SK-N-SH (cell line): ENCODE measurements at regions not wholly inside any gene's neighbourhood (a gene's known extent, or its start where the extent isn't known, plus 50 kb on each side); places are given as distances from the start of the nearest gene placed in this dataset.
A peak's percentile ranks its signal among the peaks of the same experiment; 100 is the strongest.

ENCODE experiments used
- CTCF ChIA-PET: fragments of 300-600, 350-600 bp; formaldehyde crosslinking; extraction: SDS; loops from one replicate; lab custom pipeline; 2021; lab: Yijun Ruan, JAX
- POLR2A ChIA-PET: fragments of 350-600 bp; sonication (Branson Sonifier 250); formaldehyde crosslinking; extraction: SDS; loops from one replicate; lab custom pipeline; 2020; ENCODE audit warnings: antibody characterized with exemption, inconsistent platforms; lab: Yijun Ruan, JAX
- DNase-seq: peaks from one replicate; pipeline ENCODE4 v3.0.0; 2012
- H2AFZ ChIP-seq: fragments of 200-600 bp; sonication (generic); 2 replicates; pipeline ENCODE4 v1.8.1; 2016; ENCODE audit warnings: antibody characterized with exemption, mild to moderate bottlenecking, low read depth
- H3F3A ChIP-seq: fragments of 200-600 bp; sonication (generic); replicated peaks from 2 replicates; pipeline ENCODE3; 2016; ENCODE audit warnings: antibody characterized with exemption, mild to moderate bottlenecking; ENCODE audit not compliant: insufficient read depth
- H3K27ac ChIP-seq, 2 experiments: fragments of 200-500 bp in 1 of 2; fragments of 200-600 bp in 1 of 2; sonication (Bioruptor generic) in 1 of 2; sonication (generic), shearing (Covaris generic) in 1 of 2; 2 replicates each; pipeline versions ENCODE4 v1.5.1 to v1.6.1; 2014 to 2016; ENCODE audit warnings: low read depth in 2 of 2, inconsistent platforms in 1 of 2, low read length in 1 of 2, mild to moderate bottlenecking in 1 of 2, mixed read lengths in 1 of 2
- H3K27me3 ChIP-seq: fragments of 200-600 bp; sonication (generic), shearing (Covaris generic); 2 replicates; pipeline ENCODE4 v1.6.1; 2016; ENCODE audit warnings: mixed run types; ENCODE audit not compliant: insufficient read depth
- H3K36me3 ChIP-seq, 2 experiments: fragments of 200-500 bp in 1 of 2; fragments of 200-600 bp in 1 of 2; sonication (Bioruptor generic) in 1 of 2; sonication (generic) in 1 of 2; replicated peaks in 1 of 2; 2 replicates each; pipeline versions ENCODE3 to v1.5.1; 2014 to 2016; ENCODE audit warnings: low read length in 1 of 2, mild to moderate bottlenecking in 1 of 2; ENCODE audit not compliant: insufficient read depth in 2 of 2, control insufficient read depth in 1 of 2
- H3K4me1 ChIP-seq, 2 experiments: fragments of 200-500 bp in 1 of 2; fragments of 200-600 bp in 1 of 2; sonication (Bioruptor generic) in 1 of 2; sonication (generic), shearing (Covaris generic) in 1 of 2; 2 replicates each; pipeline versions ENCODE4 v1.5.1 to v1.6.1; 2014 to 2016; ENCODE audit warnings: low read depth in 1 of 2, low read length in 1 of 2, mixed run types in 1 of 2; ENCODE audit not compliant: insufficient read depth in 2 of 2, control insufficient read depth in 1 of 2
- H3K4me2 ChIP-seq: fragments of 200-600 bp; sonication (generic), shearing (Covaris generic); 2 replicates; pipeline ENCODE4 v1.6.1; 2017; ENCODE audit warnings: mixed run types
- H3K4me3 ChIP-seq, 2 experiments: fragments of 200-500 bp in 1 of 2; fragments of 200-600 bp in 1 of 2; sonication (Bioruptor generic) in 1 of 2; sonication (generic), shearing (Covaris generic) in 1 of 2; 2 replicates each; pipeline versions ENCODE4 v1.5.1 to v1.8.1; 2014 to 2016; ENCODE audit warnings: low read depth in 2 of 2, inconsistent platforms in 1 of 2, low read length in 1 of 2, mild to moderate bottlenecking in 1 of 2, mixed read lengths in 1 of 2, moderate library complexity in 1 of 2
- H3K79me2 ChIP-seq: fragments of 200-600 bp; sonication (generic); 2 replicates; pipeline ENCODE4 v1.8.1; 2017; ENCODE audit warnings: mild to moderate bottlenecking; ENCODE audit not compliant: insufficient read depth
- H3K9ac ChIP-seq: fragments of 200-600 bp; sonication (generic); 2 replicates; pipeline ENCODE4 v1.6.1; 2017; ENCODE audit warnings: mixed run types
- H3K9me2 ChIP-seq: fragments of 200-600 bp; sonication (generic); 2 replicates; pipeline ENCODE4 v1.6.1; 2017; ENCODE audit warnings: mixed run types
- H3K9me3 ChIP-seq: fragments of 200-600 bp; sonication (generic); 2 replicates; pipeline ENCODE4 v1.6.1; 2017; ENCODE audit warnings: mixed run types, mild to moderate bottlenecking, moderate library complexity
- H4K20me1 ChIP-seq: fragments of 200-600 bp; sonication (generic); 2 replicates; pipeline ENCODE4 v1.6.1; 2017; ENCODE audit warnings: mild to moderate bottlenecking, mixed run types; ENCODE audit not compliant: insufficient read depth
- EP300 ChIP-seq, 2 experiments: IDR thresholded peaks; 2 replicates each; pipeline versions ENCODE4 v1.4.0 to v1.6.1; 2012; ENCODE audit warnings: borderline replicate concordance in 1 of 2, low read depth in 1 of 2, low read length in 1 of 2
- EZH2phosphoT487 ChIP-seq: fragments of 200-600 bp; sonication (generic); IDR thresholded peaks from 2 replicates; pipeline ENCODE4 v1.6.1; 2017; ENCODE audit warnings: low read depth, mixed run types, mild to moderate bottlenecking, antibody characterized with exemption, moderate library complexity, borderline replicate concordance
- FOSL2 ChIP-seq: IDR thresholded peaks from 2 replicates; pipeline ENCODE4 v1.4.0; 2012; ENCODE audit warnings: low read depth, mild to moderate bottlenecking, moderate library complexity, borderline replicate concordance
- FOXM1 ChIP-seq: IDR thresholded peaks from 2 replicates; pipeline ENCODE4 v1.4.0; 2012; ENCODE audit warnings: low read depth, mild to moderate bottlenecking
- GATA2 ChIP-seq: sonication (generic); formaldehyde crosslinking; IDR thresholded peaks from 2 replicates; pipeline ENCODE4 v1.5.0; 2020; ENCODE audit warnings: mild to moderate bottlenecking, missing genetic modification reagents
- NFIC ChIP-seq: IDR thresholded peaks from 2 replicates; pipeline ENCODE4 v1.4.0; 2012; ENCODE audit warnings: borderline replicate concordance
- POLR2AphosphoS5 ChIP-seq: IDR thresholded peaks from 2 replicates; pipeline ENCODE4 v1.6.1; 2012; ENCODE audit warnings: low read depth, low read length
- RXRA ChIP-seq: IDR thresholded peaks from 2 replicates; pipeline ENCODE4 v1.4.0; 2012; ENCODE audit warnings: low read depth, mild to moderate bottlenecking, borderline replicate concordance
- SIN3A ChIP-seq: IDR thresholded peaks from 2 replicates; pipeline ENCODE4 v1.6.1; 2012; ENCODE audit warnings: low read depth, mild to moderate bottlenecking, low read length, moderate library complexity, borderline replicate concordance
- TCF12 ChIP-seq: IDR thresholded peaks from 2 replicates; pipeline ENCODE4 v1.4.0; 2012
- TEAD4 ChIP-seq: IDR thresholded peaks from 2 replicates; pipeline ENCODE4 v1.4.0; 2012; ENCODE audit warnings: mild to moderate bottlenecking, borderline replicate concordance; ENCODE audit not compliant: insufficient read depth
- WGBS: methylation state at CpG from one replicate; pipeline ENCODE4 v1.1.6; 2017; ENCODE audit warnings: low lambda C conversion rate; 5-methylcytosine and 5-hydroxymethylcytosine counted together
- TF ChIP-seq, protein P1 (sequence below): fragments of 150-350 bp; IDR thresholded peaks from 2 replicates; pipeline ENCODE4 v1.6.1; 2017; ENCODE audit warnings: antibody characterized with exemption, low read length, low read depth, borderline replicate concordance
- TF ChIP-seq, protein P2 (sequence below): fragments of 200-600 bp; sonication (generic); IDR thresholded peaks from 2 replicates; pipeline ENCODE4 v1.6.1; 2017; ENCODE audit warnings: antibody characterized with exemption, mild to moderate bottlenecking, moderate library complexity
- TF ChIP-seq, protein P3 (sequence below): IDR thresholded peaks from 2 replicates; pipeline ENCODE4 v1.6.1; 2012; ENCODE audit warnings: mild to moderate bottlenecking, low read depth, low read length, moderate library complexity
- TF ChIP-seq, protein P4 (sequence below): IDR thresholded peaks from 2 replicates; pipeline ENCODE4 v1.4.0; 2012; ENCODE audit warnings: low read depth, borderline replicate concordance
- TF ChIP-seq, protein P5 (sequence below): IDR thresholded peaks from 2 replicates; pipeline ENCODE4 v1.4.0; 2012; ENCODE audit warnings: low read depth

DNA sequence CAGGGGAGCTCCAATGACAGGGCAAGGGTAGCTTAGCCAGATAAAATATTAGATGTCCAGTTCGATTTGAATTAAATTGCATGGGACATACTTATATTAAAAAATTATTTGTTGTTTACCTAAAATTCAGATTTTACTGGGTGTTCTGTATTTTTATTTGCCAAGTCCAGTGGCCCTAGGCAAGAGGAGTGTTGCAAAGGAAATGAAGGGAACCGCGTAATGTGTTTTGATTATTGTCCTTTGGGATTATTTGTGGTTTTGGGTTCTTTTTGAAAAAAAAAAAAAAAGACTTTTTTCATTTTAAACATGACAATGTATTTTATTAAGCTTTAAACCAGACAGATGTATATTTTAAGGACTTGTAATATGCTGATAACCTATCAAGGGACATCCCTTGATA, 179.3 kb downstream of the C9orf152 start:
- Histone ChIP-seq H3K4me2 (peak overlapping the region; percentile 46; the same call in 1 of the 2 replicates), H2AFZ (no peak overlapping the region), H3K9me2 (no peaks in the 10 kb centered on the region), H3K36me3 (no peaks in the 10 kb centered on the region), H3K9ac (peak overlapping the region; percentile 4; the same call in 1 of the 2 replicates), H3K4me3 (no peak overlapping the region), H3K79me2 (peaks cover 23% of the 10 kb centered on the region), H3K27me3 (no peaks in the 10 kb centered on the region), H3K27ac (peak overlapping the region; percentile 72 to 95; a peak in 3 of 4 replicates), H4K20me1 (no peaks in the 10 kb centered on the region), H3K4me1 (peaks cover 0 to 31% of the 10 kb centered on the region in 2 experiments; a peak in 2 of 4 replicates), H3F3A (peaks cover 50% of the 10 kb centered on the region), H3K9me3 (no peaks in the 10 kb centered on the region)
- DNase-seq, result no peak
- WGBS, result 86% methylated on average over 3 of the region's 3 CpGs
- ChIA-PET POLR2A (no interaction called here), CTCF (interaction anchor here (0.6 to 1.6 kb wide), 4 partner anchors 25 to 149 kb away, joined by 3 to 4 read pairs (median 3); no protein-coding TSS in a partner anchor)
- no peak for TF ChIP-seq FOXM1
- TF ChIP-seq, protein P1, sequence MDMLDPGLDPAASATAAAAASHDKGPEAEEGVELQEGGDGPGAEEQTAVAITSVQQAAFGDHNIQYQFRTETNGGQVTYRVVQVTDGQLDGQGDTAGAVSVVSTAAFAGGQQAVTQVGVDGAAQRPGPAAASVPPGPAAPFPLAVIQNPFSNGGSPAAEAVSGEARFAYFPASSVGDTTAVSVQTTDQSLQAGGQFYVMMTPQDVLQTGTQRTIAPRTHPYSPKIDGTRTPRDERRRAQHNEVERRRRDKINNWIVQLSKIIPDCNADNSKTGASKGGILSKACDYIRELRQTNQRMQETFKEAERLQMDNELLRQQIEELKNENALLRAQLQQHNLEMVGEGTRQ, result no peak
- TF ChIP-seq FOSL2, result no peak
- TF ChIP-seq, protein P2, sequence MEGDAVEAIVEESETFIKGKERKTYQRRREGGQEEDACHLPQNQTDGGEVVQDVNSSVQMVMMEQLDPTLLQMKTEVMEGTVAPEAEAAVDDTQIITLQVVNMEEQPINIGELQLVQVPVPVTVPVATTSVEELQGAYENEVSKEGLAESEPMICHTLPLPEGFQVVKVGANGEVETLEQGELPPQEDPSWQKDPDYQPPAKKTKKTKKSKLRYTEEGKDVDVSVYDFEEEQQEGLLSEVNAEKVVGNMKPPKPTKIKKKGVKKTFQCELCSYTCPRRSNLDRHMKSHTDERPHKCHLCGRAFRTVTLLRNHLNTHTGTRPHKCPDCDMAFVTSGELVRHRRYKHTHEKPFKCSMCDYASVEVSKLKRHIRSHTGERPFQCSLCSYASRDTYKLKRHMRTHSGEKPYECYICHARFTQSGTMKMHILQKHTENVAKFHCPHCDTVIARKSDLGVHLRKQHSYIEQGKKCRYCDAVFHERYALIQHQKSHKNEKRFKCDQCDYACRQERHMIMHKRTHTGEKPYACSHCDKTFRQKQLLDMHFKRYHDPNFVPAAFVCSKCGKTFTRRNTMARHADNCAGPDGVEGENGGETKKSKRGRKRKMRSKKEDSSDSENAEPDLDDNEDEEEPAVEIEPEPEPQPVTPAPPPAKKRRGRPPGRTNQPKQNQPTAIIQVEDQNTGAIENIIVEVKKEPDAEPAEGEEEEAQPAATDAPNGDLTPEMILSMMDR, result no peak
- TF ChIP-seq, protein P3, sequence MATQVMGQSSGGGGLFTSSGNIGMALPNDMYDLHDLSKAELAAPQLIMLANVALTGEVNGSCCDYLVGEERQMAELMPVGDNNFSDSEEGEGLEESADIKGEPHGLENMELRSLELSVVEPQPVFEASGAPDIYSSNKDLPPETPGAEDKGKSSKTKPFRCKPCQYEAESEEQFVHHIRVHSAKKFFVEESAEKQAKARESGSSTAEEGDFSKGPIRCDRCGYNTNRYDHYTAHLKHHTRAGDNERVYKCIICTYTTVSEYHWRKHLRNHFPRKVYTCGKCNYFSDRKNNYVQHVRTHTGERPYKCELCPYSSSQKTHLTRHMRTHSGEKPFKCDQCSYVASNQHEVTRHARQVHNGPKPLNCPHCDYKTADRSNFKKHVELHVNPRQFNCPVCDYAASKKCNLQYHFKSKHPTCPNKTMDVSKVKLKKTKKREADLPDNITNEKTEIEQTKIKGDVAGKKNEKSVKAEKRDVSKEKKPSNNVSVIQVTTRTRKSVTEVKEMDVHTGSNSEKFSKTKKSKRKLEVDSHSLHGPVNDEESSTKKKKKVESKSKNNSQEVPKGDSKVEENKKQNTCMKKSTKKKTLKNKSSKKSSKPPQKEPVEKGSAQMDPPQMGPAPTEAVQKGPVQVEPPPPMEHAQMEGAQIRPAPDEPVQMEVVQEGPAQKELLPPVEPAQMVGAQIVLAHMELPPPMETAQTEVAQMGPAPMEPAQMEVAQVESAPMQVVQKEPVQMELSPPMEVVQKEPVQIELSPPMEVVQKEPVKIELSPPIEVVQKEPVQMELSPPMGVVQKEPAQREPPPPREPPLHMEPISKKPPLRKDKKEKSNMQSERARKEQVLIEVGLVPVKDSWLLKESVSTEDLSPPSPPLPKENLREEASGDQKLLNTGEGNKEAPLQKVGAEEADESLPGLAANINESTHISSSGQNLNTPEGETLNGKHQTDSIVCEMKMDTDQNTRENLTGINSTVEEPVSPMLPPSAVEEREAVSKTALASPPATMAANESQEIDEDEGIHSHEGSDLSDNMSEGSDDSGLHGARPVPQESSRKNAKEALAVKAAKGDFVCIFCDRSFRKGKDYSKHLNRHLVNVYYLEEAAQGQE, result no peak

DNA sequence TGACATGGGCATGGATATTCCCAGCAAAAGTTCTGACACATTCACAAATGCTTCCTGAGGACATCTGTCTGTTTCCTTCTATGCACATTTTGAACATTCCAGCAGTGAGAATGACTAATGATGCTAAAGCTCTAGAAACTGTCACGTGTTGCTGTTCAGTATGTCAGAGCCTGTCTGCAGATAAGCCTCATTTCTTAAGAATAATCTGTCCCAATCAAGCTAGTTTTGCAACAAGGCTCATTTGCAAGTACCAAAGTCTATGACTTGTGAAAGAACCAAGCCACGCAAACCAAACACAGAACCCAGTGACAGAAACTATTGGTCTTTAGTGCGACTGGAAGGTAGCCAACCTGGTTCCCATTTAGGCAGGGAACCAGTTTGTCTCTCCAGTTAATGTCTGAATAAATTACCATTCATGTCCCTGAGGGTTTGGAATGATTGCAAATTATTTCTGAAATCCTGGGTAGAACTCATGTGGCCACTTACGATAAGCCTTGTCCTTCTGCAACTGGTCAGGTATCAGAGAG, 178.5 kb downstream of the C9orf152 start:
- peak overlapping the region; percentile 46; the same call in 1 of the 2 replicates for H3K4me2 ChIP-seq
- no peak overlapping the region for H2AFZ ChIP-seq
- peaks cover 0 to 31% of the 10 kb centered on the region in 2 experiments; a peak in 2 of 4 replicates for H3K4me1 ChIP-seq
- CTCF ChIA-PET, result interaction anchor here (1.6 kb wide), 1 partner anchor 126 kb away, joined by 4 read pairs; no protein-coding TSS in a partner anchor
- H4K20me1 ChIP-seq, result no peaks in the 10 kb centered on the region
- peak overlapping the region; percentile 4; the same call in 1 of the 2 replicates for H3K9ac ChIP-seq
- H3K9me3 ChIP-seq, result no peaks in the 10 kb centered on the region
- no peak for DNase-seq
- no peaks in the 10 kb centered on the region for H3K9me2 ChIP-seq
- WGBS, result 37% methylated on average over 4 of the region's 4 CpGs
- H3K79me2 ChIP-seq, result peaks cover 24% of the 10 kb centered on the region
- H3K27ac ChIP-seq, result peak overlapping the region; percentile 72 to 95; a peak in 3 of 4 replicates
- peaks cover 57% of the 10 kb centered on the region for H3F3A ChIP-seq
- H3K4me3 ChIP-seq, result no peak overlapping the region
- no peaks in the 10 kb centered on the region for H3K27me3 ChIP-seq
- POLR2A ChIA-PET, result no interaction called here
- no peaks in the 10 kb centered on the region for H3K36me3 ChIP-seq
- peak; percentile 50; the same call in 1 of the 2 replicates for TF ChIP-seq NFIC
- TF ChIP-seq POLR2AphosphoS5, result 0 out of 2 replicates have a peak, but pooled peaks have one; percentile 14
- TF ChIP-seq, protein P4, sequence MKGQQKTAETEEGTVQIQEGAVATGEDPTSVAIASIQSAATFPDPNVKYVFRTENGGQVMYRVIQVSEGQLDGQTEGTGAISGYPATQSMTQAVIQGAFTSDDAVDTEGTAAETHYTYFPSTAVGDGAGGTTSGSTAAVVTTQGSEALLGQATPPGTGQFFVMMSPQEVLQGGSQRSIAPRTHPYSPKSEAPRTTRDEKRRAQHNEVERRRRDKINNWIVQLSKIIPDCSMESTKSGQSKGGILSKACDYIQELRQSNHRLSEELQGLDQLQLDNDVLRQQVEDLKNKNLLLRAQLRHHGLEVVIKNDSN, result peak; percentile 91
- peak in 1 of 2 experiments; percentile 79; a peak in 2 of 4 replicates for TF ChIP-seq EP300 (IDR thresholded peaks at IDR 0.05; ENCODE audit: borderline replicate concordance in 1 of 2, low read depth in 1 of 2, low read length in 1 of 2)
- TF ChIP-seq RXRA, result peak; percentile 44; the same call in 1 of the 2 replicates
- TF ChIP-seq FOXM1, result no peak
- TF ChIP-seq TEAD4, result peak; percentile 77
- TF ChIP-seq, protein P5, sequence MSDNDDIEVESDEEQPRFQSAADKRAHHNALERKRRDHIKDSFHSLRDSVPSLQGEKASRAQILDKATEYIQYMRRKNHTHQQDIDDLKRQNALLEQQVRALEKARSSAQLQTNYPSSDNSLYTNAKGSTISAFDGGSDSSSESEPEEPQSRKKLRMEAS, result peak; percentile 76; the same call in 1 of the 2 replicates
- TF ChIP-seq GATA2 (CRISPR knock-in tag), result no peak
- TF ChIP-seq TCF12, result peak; percentile 88
- no peak for TF ChIP-seq EZH2phosphoT487
- TF ChIP-seq, protein P1, result peak; percentile 34; the same call in 1 of the 2 replicates
- peak; percentile 74; the same call in 1 of the 2 replicates for TF ChIP-seq SIN3A
- peak; percentile 67; the same call in 1 of the 2 replicates for TF ChIP-seq FOSL2
